Activated T-cell treated with anti-CD3 and anti-CD28 coated beads, Interleukin-2, amount 50 U/mL, for 4 hours (primary cell): ENCODE measurements at regions not wholly inside any gene's neighbourhood (a gene's known extent, or its start where the extent isn't known, plus 50 kb on each side); places are given as distances from the start of the nearest gene placed in this dataset.

Experiments used
- ATAC-seq, 2 donors: fragments of 200-7000 bp; cut with Tn5 transposase; one replicate each; pipeline ENCODE4 v1.10.0; 2021
- DNase-seq: peaks from one replicate; pipeline ENCODE4 v3.0.0-alpha.2; 2020
- H3K27me3 Mint-ChIP-seq: one replicate; pipeline ENCODE4 v1.8.0; 2021; ENCODE audit warnings: low read depth, mixed read lengths
- H3K36me3 Mint-ChIP-seq: one replicate; pipeline ENCODE4 v1.8.0; 2022; ENCODE audit warnings: mixed read lengths; ENCODE audit not compliant: insufficient read depth
- H3K4me1 Mint-ChIP-seq: one replicate; pipeline ENCODE4 v1.8.0; 2021; ENCODE audit warnings: low read depth, mixed read lengths
- H3K4me3 Mint-ChIP-seq: one replicate; pipeline ENCODE4 v1.8.0; 2021; ENCODE audit warnings: mild to moderate bottlenecking, moderate library complexity, mixed read lengths
- H3K9me3 Mint-ChIP-seq: one replicate; pipeline ENCODE4 v1.8.0; 2021; ENCODE audit warnings: mixed read lengths

DNA sequence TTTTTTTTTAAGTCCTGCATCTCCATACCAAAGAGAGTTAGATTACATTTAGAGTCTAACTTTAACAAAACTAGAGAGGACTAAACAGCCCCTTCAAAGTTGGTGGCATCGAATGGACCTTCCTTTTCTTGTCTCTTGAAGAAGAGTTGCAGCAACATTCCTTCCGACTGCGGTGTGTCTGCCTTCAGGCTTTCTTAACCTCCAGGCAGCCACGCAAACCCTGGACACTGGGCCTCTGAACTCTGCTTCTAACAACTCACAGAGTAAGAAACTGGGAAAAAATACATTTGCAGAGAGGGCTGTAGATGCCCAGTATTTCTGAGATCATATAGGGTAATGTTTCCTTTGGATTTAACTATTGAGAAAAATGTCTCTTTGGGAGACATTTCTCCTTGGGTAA lies 120.5 kb upstream of the MAST4 start:
- ATAC-seq (no peak), DNase-seq (no peak)
- Mint-ChIP-seq H3K4me1 (no peaks in the 10 kb centered on the region), H3K36me3 (no peaks in the 10 kb centered on the region), H3K4me3 (no peak overlapping the region), H3K27me3 (no peaks in the 10 kb centered on the region), H3K9me3 (no peaks in the 10 kb centered on the region)

DNA sequence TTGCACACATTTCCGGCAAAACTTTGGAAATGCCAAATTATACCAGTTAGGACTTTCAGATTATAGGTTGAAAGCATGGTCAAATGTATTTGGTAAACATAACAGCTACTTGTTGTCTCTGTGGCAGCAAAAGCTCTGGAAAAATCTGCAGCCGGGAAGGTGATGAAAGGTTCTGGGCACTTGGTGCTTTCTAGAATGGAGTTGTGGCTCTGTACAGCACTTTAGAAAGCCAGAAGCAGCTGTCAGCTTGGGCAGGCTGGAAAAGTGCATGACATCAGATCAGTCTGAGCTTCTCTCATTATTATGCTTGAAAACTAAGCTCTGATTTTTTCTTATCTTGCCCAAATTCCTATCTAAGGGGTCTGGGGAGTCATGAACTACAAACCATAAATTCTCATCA lies 118.6 kb upstream of the MAST4 start:
- Mint-ChIP-seq H3K9me3 (peaks cover 6% of the 10 kb centered on the region), H3K36me3 (no peaks in the 10 kb centered on the region), H3K4me1 (no peaks in the 10 kb centered on the region), H3K4me3 (no peak overlapping the region), H3K27me3 (no peaks in the 10 kb centered on the region)
- ATAC-seq (no peak), DNase-seq (no peak)

DNA sequence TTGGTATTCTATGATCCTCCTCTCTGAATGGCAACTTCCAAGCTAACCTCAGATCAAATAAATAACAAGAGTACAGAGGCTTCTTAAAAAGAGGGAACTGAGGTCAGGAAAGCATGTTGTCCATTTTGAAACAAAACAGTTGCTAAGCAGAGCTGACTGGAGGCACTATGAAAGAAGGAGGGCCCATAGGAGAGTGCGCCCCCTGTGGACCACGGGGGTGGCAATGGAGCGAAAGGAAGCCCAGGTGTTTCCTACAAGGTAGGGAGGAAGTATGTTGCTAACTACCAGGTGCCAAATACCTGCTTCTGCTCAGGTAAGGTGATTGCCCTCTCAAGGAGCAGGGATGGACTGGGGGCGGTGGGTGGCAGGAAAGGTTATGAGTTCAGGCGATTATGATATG lies 101.8 kb upstream of the MAST4 start:
- no peaks in the 10 kb centered on the region for H3K9me3 Mint-ChIP-seq
- ATAC-seq, result no peak
- no peaks in the 10 kb centered on the region for H3K4me1 Mint-ChIP-seq
- no peak overlapping the region for H3K4me3 Mint-ChIP-seq
- DNase-seq, result no peak
- H3K36me3 Mint-ChIP-seq, result no peaks in the 10 kb centered on the region
- no peaks in the 10 kb centered on the region for H3K27me3 Mint-ChIP-seq

DNA sequence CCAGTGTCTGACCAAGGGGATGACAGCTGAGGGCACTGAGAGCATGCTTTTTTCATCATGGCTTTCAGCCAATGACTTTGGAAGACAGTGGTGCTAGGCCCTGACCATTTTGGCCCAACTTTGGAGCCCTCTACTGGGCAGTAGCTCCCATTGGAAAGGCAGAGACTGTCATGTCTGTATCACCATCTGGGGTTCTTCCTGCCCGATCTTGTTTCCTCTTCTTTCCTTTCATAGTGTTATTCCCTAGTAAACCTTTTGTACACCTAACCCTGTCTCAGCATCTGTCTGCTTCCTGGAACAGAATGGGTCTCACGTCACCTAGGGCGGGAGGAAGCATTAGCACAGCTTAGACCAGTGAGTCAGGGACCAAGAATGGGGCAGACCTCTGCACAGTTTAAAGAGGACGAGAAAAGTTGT lies 97.4 kb upstream of the MAST4 start:
- Mint-ChIP-seq H3K9me3 (no peaks in the 10 kb centered on the region), H3K36me3 (no peaks in the 10 kb centered on the region), H3K4me1 (no peaks in the 10 kb centered on the region), H3K4me3 (no peak overlapping the region), H3K27me3 (no peaks in the 10 kb centered on the region)
- DNase-seq (no peak), ATAC-seq (no peak)

DNA sequence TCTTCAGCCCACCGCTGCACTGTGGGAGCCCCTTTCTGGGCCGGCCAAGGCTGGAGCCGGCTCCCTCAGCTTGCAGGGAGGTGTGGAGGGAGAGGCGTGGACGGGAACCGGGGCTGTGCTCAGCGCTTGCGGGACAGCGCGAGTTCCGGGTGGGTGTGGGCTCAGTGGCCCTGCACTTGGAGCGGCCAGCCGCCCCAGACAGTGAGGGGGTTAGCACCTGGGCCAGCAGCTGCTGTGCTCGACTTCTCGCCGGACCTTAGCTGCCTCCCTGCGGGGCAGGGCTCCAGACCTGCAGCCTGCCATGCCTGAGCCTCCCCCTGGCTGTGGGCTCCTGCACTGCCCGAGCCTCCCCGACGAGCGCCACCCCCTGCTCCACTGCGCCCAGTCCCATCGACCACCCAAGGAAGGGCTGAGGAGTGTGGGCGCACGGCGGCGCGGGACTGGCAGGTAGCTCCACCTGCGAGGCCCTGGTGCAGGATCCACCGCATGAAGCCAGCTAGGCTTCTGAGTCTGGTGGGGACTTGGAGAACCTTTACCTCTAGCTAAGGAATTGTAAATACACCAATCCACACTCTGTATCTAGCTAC lies 92.9 kb upstream of the MAST4 start:
- DNase-seq (no peak), ATAC-seq (no peak)
- H3K36me3 Mint-ChIP-seq, result no peaks in the 10 kb centered on the region
- H3K9me3 Mint-ChIP-seq, result no peaks in the 10 kb centered on the region
- no peaks in the 10 kb centered on the region for H3K4me1 Mint-ChIP-seq
- H3K4me3 Mint-ChIP-seq, result no peak overlapping the region
- H3K27me3 Mint-ChIP-seq, result no peaks in the 10 kb centered on the region

DNA sequence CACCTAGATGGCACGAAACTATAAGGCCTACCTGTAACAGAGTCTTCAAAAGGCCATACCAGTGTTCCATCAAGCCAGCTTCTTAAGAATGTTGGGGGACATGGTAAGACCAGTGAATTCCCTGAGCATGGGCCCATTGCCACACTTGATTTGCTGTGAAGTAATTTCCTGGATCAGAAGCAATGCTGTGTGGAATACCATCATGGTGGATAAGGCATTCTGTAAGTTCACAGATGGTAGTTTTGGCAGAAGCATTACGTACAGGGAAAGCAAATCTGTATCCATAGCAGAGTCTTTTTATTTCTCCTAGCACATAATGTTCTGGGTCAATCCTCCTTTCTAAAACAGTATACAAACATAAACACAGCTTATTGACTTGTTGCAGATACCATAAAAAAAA lies 89.1 kb upstream of the MAST4 start:
- DNase-seq, result no peak
- Mint-ChIP-seq H3K9me3 (no peaks in the 10 kb centered on the region), H3K4me3 (no peak overlapping the region), H3K27me3 (no peaks in the 10 kb centered on the region), H3K36me3 (no peaks in the 10 kb centered on the region), H3K4me1 (no peaks in the 10 kb centered on the region)
- ATAC-seq, result no peak

DNA sequence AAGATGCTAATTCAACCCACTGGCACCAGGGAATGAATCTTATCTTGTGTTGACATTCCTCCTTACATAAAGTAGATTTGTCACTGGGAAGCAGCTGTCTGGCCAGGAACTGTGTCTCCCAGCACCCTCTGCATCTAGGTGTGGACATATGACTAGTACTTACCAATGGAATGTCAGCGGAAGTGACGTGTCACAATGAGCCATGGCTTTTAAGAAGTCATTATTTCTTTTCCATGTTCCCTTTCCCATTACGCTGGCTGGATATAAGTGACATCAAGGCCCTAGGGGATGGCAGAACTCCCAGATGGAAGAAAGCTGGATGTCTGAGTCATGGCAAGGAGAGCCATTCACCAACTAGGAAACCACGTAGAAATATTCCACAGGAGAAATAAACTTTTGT lies 84.7 kb upstream of the MAST4 start:
- Mint-ChIP-seq H3K4me1 (peaks cover 3% of the 10 kb centered on the region), H3K9me3 (no peaks in the 10 kb centered on the region)
- no peak for ATAC-seq

DNA sequence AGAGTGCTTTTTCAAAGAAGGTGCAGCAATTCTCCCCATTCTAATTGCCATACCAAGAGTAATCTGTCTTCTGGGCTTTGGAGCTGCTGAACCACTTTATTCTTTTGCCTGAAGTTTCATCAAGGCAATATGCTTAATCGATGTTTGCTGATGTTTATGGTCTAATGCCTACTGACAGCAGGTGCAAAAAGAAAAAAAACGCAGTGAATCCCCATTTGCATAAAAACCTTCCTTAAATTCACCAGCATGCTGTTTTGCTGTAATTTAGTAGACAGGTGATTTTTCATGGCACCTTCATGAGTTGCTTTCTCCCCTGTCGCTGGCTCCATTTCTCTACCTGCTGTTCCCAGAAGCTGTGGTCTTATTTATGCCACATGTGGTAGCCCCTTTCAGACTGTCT lies 83.1 kb upstream of the MAST4 start:
- no peak overlapping the region for H3K4me3 Mint-ChIP-seq
- H3K4me1 Mint-ChIP-seq, result peaks cover 3% of the 10 kb centered on the region
- no peaks in the 10 kb centered on the region for H3K9me3 Mint-ChIP-seq
- ATAC-seq (no peak), DNase-seq (no peak)
- no peaks in the 10 kb centered on the region for H3K36me3 Mint-ChIP-seq
- no peaks in the 10 kb centered on the region for H3K27me3 Mint-ChIP-seq

More for the DNA sequence above, 84.7 kb upstream of the MAST4 start:
- no peaks in the 10 kb centered on the region for H3K27me3 Mint-ChIP-seq
- no peak overlapping the region for H3K4me3 Mint-ChIP-seq
- H3K36me3 Mint-ChIP-seq, result no peaks in the 10 kb centered on the region
- no peak for DNase-seq

DNA sequence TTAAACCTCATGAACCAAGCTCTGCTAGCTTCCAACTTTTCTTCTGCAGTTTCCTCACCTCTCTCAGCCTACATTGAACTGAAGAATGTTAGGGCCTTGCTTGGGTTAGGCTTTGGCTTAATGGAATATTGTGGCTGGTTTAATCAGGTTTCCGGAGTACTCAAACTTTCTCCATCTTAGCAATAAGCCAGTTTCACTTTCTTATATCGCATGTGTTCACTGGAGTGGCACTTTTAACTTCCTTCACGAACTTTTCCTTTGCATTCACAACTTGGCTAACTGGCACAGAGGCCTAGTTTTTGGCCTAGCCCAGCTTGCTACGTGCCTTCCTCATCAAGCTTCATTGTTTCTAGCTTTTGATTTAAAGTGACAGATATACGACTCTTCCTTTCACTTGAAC lies 81.0 kb upstream of the MAST4 start:
- Mint-ChIP-seq H3K36me3 (no peaks in the 10 kb centered on the region), H3K4me1 (peaks cover 3% of the 10 kb centered on the region), H3K27me3 (no peaks in the 10 kb centered on the region), H3K9me3 (peaks cover 8% of the 10 kb centered on the region), H3K4me3 (no peak overlapping the region)
- no peak for DNase-seq
- no peak for ATAC-seq

DNA sequence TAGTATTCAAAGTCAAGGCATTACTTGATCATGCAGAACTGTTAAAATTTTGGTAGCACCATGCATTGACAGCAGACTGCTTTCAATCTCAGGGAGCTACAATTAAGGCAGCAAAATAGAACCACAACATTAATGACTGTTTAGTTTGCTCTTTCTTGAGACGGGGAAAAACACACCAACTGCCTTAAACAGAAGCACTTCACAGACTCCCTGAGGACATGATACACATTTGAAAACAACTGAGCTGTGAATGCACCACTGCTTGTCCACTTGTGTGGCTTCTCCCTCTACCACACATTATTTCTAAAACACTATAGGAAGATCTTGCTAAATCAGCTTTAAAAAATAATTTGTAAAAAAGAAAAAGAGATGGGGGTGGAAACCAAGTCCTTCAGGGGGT lies 79.6 kb upstream of the MAST4 start:
- Mint-ChIP-seq H3K36me3 (no peaks in the 10 kb centered on the region), H3K9me3 (peaks cover 21% of the 10 kb centered on the region), H3K4me3 (no peak overlapping the region), H3K27me3 (no peaks in the 10 kb centered on the region), H3K4me1 (peaks cover 3% of the 10 kb centered on the region)
- ATAC-seq (no peak), DNase-seq (no peak)

DNA sequence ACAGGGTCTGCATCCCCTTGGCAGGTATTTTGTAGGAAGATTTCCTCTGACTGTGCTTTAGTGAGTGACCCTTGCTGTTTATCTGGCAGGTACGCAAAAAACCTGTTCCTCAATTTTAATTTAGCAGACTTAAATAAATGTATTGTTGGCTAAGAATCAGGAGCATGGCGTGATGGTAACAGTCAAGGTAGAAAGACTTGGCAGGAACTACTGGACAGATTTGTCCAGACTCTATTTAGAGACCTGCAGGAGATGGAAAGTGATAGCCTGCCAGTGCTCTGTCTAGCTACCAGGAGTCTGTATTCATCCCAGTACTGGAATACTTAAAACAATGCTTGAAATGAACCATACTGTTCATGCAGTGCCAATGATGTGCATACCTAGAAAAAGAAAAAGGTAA lies 78.8 kb upstream of the MAST4 start:
- no peak for ATAC-seq

DNA sequence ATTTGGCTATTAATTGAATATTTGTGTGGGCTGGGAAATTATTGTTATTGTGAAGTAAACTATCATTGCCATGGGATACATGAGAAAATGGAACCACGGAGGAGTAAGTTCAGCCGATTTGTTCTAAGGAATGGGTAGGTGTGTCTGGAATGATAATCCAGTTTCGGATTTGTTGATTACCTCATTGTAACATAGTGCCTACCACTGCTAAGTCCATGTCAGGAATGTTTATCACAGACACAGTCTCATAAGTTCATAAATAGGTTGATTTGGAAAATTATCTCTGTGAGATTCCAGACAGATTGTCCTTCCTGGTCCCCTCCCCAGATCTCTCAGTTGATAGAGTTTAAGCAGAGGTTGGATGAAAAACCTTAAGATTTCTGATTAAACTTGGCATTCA lies 78.1 kb upstream of the MAST4 start:
- DNase-seq, result no peak
- H3K9me3 Mint-ChIP-seq, result peaks cover 21% of the 10 kb centered on the region
- no peaks in the 10 kb centered on the region for H3K27me3 Mint-ChIP-seq
- peaks cover 3% of the 10 kb centered on the region for H3K4me1 Mint-ChIP-seq
- H3K4me3 Mint-ChIP-seq, result no peak overlapping the region
- H3K36me3 Mint-ChIP-seq, result no peaks in the 10 kb centered on the region
- ATAC-seq, result no peak

More for the DNA sequence above, 78.8 kb upstream of the MAST4 start:
- Mint-ChIP-seq H3K4me3 (no peak overlapping the region), H3K9me3 (peaks cover 21% of the 10 kb centered on the region), H3K27me3 (no peaks in the 10 kb centered on the region), H3K4me1 (peaks cover 3% of the 10 kb centered on the region), H3K36me3 (no peaks in the 10 kb centered on the region)
- DNase-seq, result no peak

DNA sequence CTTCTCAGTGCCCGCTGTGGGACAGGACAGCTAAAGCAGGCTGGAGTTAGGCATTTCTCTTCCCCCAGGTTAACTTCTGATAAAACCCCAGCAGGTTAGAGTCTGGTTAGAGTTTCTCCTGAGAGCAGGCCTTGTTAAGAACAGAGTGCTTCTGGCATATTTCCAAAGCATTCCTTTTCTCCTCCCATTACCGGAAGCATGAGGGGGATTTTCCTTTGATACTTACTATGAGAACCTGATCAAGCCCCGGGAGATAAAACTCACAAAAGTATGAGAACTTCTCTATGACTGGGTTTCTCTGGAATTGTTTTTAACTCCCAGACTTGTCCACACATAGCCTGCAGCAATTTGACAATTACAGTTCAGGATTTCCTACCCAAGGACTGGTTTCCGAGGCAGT lies 77.4 kb upstream of the MAST4 start:
- H3K27me3 Mint-ChIP-seq, result peaks cover 2% of the 10 kb centered on the region
- DNase-seq (no peak), ATAC-seq (no peak)
- H3K9me3 Mint-ChIP-seq, result peaks cover 21% of the 10 kb centered on the region
- no peaks in the 10 kb centered on the region for H3K36me3 Mint-ChIP-seq
- H3K4me1 Mint-ChIP-seq, result peaks cover 3% of the 10 kb centered on the region
- no peak overlapping the region for H3K4me3 Mint-ChIP-seq

DNA sequence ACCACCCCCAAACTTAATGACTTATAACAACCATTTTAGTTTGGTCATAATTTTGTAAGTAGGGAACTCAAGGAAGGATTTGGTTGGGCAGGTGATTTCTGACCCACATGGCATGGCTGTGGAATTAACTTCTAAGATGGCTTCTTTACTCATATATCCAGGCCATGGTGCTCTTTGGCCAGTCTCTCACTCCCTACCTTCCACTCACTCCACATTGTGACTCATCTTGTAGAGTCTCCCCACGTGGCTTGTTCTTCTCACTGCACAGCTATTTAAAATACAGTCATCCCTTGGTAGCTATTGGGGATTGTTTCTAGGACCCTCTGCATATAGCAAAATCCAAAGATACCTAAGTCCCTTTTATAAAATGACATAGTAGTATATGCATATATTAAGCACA lies 76.6 kb upstream of the MAST4 start:
- DNase-seq (no peak), ATAC-seq (no peak)
- H3K9me3 Mint-ChIP-seq, result peaks cover 21% of the 10 kb centered on the region
- peaks cover 3% of the 10 kb centered on the region for H3K4me1 Mint-ChIP-seq
- H3K4me3 Mint-ChIP-seq, result no peak overlapping the region
- peaks cover 2% of the 10 kb centered on the region for H3K27me3 Mint-ChIP-seq
- no peaks in the 10 kb centered on the region for H3K36me3 Mint-ChIP-seq

DNA sequence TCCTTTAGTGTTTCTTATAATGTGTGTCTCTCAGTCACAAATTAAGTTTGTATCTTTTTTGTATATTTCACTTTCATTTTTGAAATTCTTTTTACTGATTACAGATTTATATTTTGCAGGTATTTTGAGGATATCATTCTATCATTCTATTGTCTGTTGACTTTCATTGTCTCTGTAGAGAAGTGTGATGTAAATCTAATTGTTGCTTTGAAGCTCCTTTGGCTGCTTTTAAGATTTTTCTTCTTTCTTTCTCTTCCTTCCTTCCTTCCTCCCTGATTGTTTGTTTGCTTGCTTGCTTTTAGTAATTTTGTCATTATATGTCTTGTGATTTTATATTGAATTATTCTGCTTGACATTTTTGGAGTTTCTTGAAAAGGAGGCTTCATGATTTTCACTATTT lies 75.3 kb upstream of the MAST4 start:
- H3K4me3 Mint-ChIP-seq, result no peak overlapping the region
- no peak for DNase-seq
- no peaks in the 10 kb centered on the region for H3K36me3 Mint-ChIP-seq
- H3K27me3 Mint-ChIP-seq, result peaks cover 2% of the 10 kb centered on the region
- ATAC-seq, result no peak
- H3K4me1 Mint-ChIP-seq, result no peaks in the 10 kb centered on the region
- peaks cover 21% of the 10 kb centered on the region for H3K9me3 Mint-ChIP-seq

DNA sequence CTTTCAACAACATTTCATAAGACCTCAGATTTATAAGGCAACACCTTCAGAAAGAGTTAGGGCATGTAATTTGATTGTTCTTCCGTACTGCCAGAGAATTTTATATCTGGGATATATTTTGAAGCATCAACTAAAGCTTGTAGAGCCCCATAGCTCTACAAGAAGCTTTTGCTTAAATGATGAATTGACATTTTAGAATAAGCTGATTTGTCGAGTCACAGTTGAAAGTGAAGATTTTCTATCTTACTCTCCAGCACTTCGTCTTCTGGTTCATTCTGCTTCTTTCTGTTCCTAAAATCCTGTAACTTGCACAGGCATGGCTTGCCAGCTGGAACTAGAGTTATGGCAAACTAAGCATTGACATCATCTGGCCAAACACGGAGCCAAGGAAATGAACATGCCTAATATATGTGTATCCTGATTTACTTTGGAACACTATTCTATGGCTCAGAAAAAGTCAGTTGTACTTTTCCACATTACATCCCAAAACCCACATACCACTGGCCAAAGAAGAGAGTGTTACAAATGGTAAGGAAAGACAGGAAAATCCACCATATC lies 68.6 kb upstream of the MAST4 start:
- peaks cover 2% of the 10 kb centered on the region for H3K27me3 Mint-ChIP-seq
- no peaks in the 10 kb centered on the region for H3K9me3 Mint-ChIP-seq
- H3K36me3 Mint-ChIP-seq, result no peaks in the 10 kb centered on the region
- DNase-seq (no peak), ATAC-seq (no peak)
- no peak overlapping the region for H3K4me3 Mint-ChIP-seq
- no peaks in the 10 kb centered on the region for H3K4me1 Mint-ChIP-seq
